CD4-positive, alpha-beta T cell (primary cell): ENCODE measurements at regions not wholly inside any gene's neighbourhood (a gene's known extent, or its start where the extent isn't known, plus 50 kb on each side); places are given as distances from the start of the nearest gene placed in this dataset.

Experiments used
- ATAC-seq: fragments of 200-7000 bp; cut with Tn5 transposase; one replicate; pipeline ENCODE4 v1.10.0; 2022; ENCODE audit warnings: mild to moderate bottlenecking; ENCODE audit not compliant: poor library complexity
- CTCF ChIA-PET: fragments of 350-600 bp; sonication (Branson Sonifier 250); formaldehyde crosslinking; loops from one replicate; lab custom pipeline; 2021; ENCODE audit warnings: antibody characterized with exemption, inconsistent platforms; lab: Charles Lee
- POLR2A ChIA-PET: fragments of 350-600 bp; sonication (Branson Sonifier 250); formaldehyde crosslinking; loops from one replicate; lab custom pipeline; 2021; ENCODE audit warnings: antibody characterized with exemption, inconsistent platforms; lab: Charles Lee
- DNase-seq, 14 experiments: peaks; one replicate each; pipeline ENCODE4 v3.0.0-alpha.2; 2013 to 2020; ENCODE audit warnings: mixed read lengths in 2 of 14
- H3K27ac ChIP-seq, 2 donors: one replicate each; pipeline versions ENCODE4 v1.5.1 to v1.7.0; 2013; ENCODE audit warnings: low read length in 2 of 2, low read depth in 1 of 2, mild to moderate bottlenecking in 1 of 2
- H3K27me3 ChIP-seq, 2 experiments: 1 replicate in 1 of 2; 2 replicates in 1 of 2; pipeline versions ENCODE4 v1.6.1 to v1.7.0; 2013; ENCODE audit warnings: low read length in 2 of 2, control low read depth in 1 of 2, mild to moderate bottlenecking in 1 of 2, moderate library complexity in 1 of 2; ENCODE audit not compliant: insufficient read depth in 2 of 2, control insufficient read depth in 1 of 2
- H3K36me3 ChIP-seq: one replicate; pipeline ENCODE4 v1.6.1; 2013; ENCODE audit warnings: low read length, control low read depth; ENCODE audit not compliant: insufficient read depth
- H3K4me1 ChIP-seq: one replicate; pipeline ENCODE4 v1.6.1; 2013; ENCODE audit warnings: low read length, control low read depth; ENCODE audit not compliant: insufficient read depth
- H3K4me3 ChIP-seq: one replicate; pipeline ENCODE4 v1.5.1; 2013; ENCODE audit warnings: mild to moderate bottlenecking, low read length, moderate library complexity
- H3K9me3 ChIP-seq, 2 experiments: 1 replicate in 1 of 2; 2 replicates in 1 of 2; pipeline versions ENCODE4 v1.6.1 to v1.7.0; 2013; ENCODE audit warnings: low read length in 2 of 2, mild to moderate bottlenecking in 2 of 2, control low read depth in 1 of 2, moderate library complexity in 1 of 2; ENCODE audit not compliant: control insufficient read depth in 1 of 2, insufficient read depth in 1 of 2
- H3K27ac Mint-ChIP-seq: one replicate; pipeline ENCODE4 v1.8.0; 2020; ENCODE audit warnings: mixed read lengths
- H3K27me3 Mint-ChIP-seq: one replicate; pipeline ENCODE4 v1.8.0; 2021; ENCODE audit warnings: mixed read lengths
- H3K36me3 Mint-ChIP-seq: one replicate; pipeline ENCODE4 v1.8.0; 2021; ENCODE audit warnings: low read depth, mixed read lengths
- H3K4me1 Mint-ChIP-seq: one replicate; pipeline ENCODE4 v1.8.0; 2021; ENCODE audit warnings: low read depth, mixed read lengths
- H3K4me3 Mint-ChIP-seq: one replicate; pipeline ENCODE4 v1.8.0; 2020; ENCODE audit warnings: mild to moderate bottlenecking, mixed read lengths
- H3K9me3 Mint-ChIP-seq: one replicate; pipeline ENCODE4 v1.8.0; 2020; ENCODE audit warnings: mixed read lengths
- CTCF ChIP-seq: fragments of 200-600 bp; IDR thresholded peaks from one replicate; pipeline ENCODE4 v1.8.0; 2022; ENCODE audit warnings: antibody characterized with exemption, mild to moderate bottlenecking
- intact Hi-C, 2 experiments: fragments of 100-400 bp; cut with DNase I in 1 of 2; cut with micrococcal nuclease in 1 of 2; formaldehyde crosslinking; loops; one replicate each; pipeline versions ENCODE4 v1.15.1 to v1.9.0; 2023 to 2025; cut with DNase I, micrococcal nuclease

- Histone ChIP-seq H3K36me3 (no peaks in the 10 kb centered on the region), H3K9me3 (peaks cover 0 to 8% of the 10 kb centered on the region in 2 experiments), H3K27me3 (no peaks in the 10 kb centered on the region), H3K27ac (no peak overlapping the region), H3K4me1 (no peaks in the 10 kb centered on the region), H3K4me3 (no peak overlapping the region)
- ChIA-PET CTCF (no interaction called here), POLR2A (no interaction called here)
- DNase-seq (no peak), ATAC-seq (no peak)
- H3K36me3 Mint-ChIP-seq, result no peaks in the 10 kb centered on the region
- intact Hi-C loops, result no loop called here
- no peaks in the 10 kb centered on the region for H3K27me3 Mint-ChIP-seq
- H3K4me1 Mint-ChIP-seq, result peaks cover 12% of the 10 kb centered on the region
- no peak for TF ChIP-seq CTCF
- no peak overlapping the region for H3K27ac Mint-ChIP-seq
- no peaks in the 10 kb centered on the region for H3K9me3 Mint-ChIP-seq
- H3K4me3 Mint-ChIP-seq, result no peak overlapping the region
These were observed 367.6 kb downstream of the ETS1 start for GRCh38 chr11:128219731-128220120.

- H3K27ac Mint-ChIP-seq, result no peak overlapping the region
- intact Hi-C loops, result no loop called here
- no peaks in the 10 kb centered on the region for H3K9me3 Mint-ChIP-seq
- H3K4me1 Mint-ChIP-seq, result no peaks in the 10 kb centered on the region
- DNase-seq, result no peak
- no peaks in the 10 kb centered on the region for H3K27me3 Mint-ChIP-seq
- no peak for ATAC-seq
- H3K27ac ChIP-seq, result no peak overlapping the region
- H3K4me3 ChIP-seq, result no peak overlapping the region
- H3K36me3 ChIP-seq, result no peaks in the 10 kb centered on the region
- no peak for TF ChIP-seq CTCF
- POLR2A ChIA-PET, result no interaction called here
- CTCF ChIA-PET, result no interaction called here
- no peaks in the 10 kb centered on the region for H3K4me1 ChIP-seq
- H3K27me3 ChIP-seq, result no peaks in the 10 kb centered on the region
- peaks cover 0 to 11% of the 10 kb centered on the region in 2 experiments for H3K9me3 ChIP-seq
- H3K36me3 Mint-ChIP-seq, result no peaks in the 10 kb centered on the region
- H3K4me3 Mint-ChIP-seq, result no peak overlapping the region
These were observed 371.2 kb downstream of the ETS1 start for GRCh38 chr11:128216198-128216597.

- H3K27me3 ChIP-seq, result no peaks in the 10 kb centered on the region
- H3K9me3 ChIP-seq, result peaks cover 0 to 11% of the 10 kb centered on the region in 2 experiments
- intact Hi-C loops, result no loop called here
- no peak for TF ChIP-seq CTCF
- Mint-ChIP-seq H3K4me3 (no peak overlapping the region), H3K27me3 (no peaks in the 10 kb centered on the region), H3K9me3 (no peaks in the 10 kb centered on the region), H3K36me3 (no peaks in the 10 kb centered on the region), H3K27ac (no peak overlapping the region), H3K4me1 (no peaks in the 10 kb centered on the region)
- no peaks in the 10 kb centered on the region for H3K36me3 ChIP-seq
- POLR2A ChIA-PET, result no interaction called here
- H3K4me1 ChIP-seq, result no peaks in the 10 kb centered on the region
- no peak overlapping the region for H3K27ac ChIP-seq
- CTCF ChIA-PET, result no interaction called here
- DNase-seq (no peak), ATAC-seq (no peak)
- H3K4me3 ChIP-seq, result no peak overlapping the region
These were observed 372.0 kb downstream of the ETS1 start for GRCh38 chr11:128215238-128215882.
